RWPE2 (cell line): ENCODE measurements at regions not wholly inside any gene's neighbourhood (a gene's known extent, or its start where the extent isn't known, plus 50 kb on each side); places are given as distances from the start of the nearest gene placed in this dataset.

ENCODE experiments used
- ATAC-seq: fragments of 200-7000 bp; cut with Tn5 transposase; 3 replicates; pipeline ENCODE4 v1.9.1; 2021; ENCODE audit warnings: low read depth
- DNase-seq: peaks from one replicate; pipeline ENCODE4 v3.0.0-alpha.2; 2020; ENCODE audit warnings: low spot score
- H3K27ac ChIP-seq: fragments of 450-650 bp; 2 replicates; pipeline ENCODE4 v1.5.1; 2017; ENCODE audit warnings: mild to moderate bottlenecking; ENCODE audit not compliant: poor library complexity, severe bottlenecking
- H3K27me3 ChIP-seq: fragments of 250-450 bp; sonication (Bioruptor Pico); 2 replicates; pipeline ENCODE4 v1.5.1; 2021; ENCODE audit warnings: mild to moderate bottlenecking, moderate library complexity; ENCODE audit not compliant: insufficient read depth, poor library complexity, severe bottlenecking
- H3K36me3 ChIP-seq: fragments of 250-450 bp; sonication (Bioruptor Pico); 2 replicates; pipeline ENCODE4 v1.5.1; 2020; ENCODE audit warnings: low read depth, mild to moderate bottlenecking, moderate library complexity
- H3K4me1 ChIP-seq: fragments of 250-450 bp; sonication (Bioruptor Pico); 2 replicates; pipeline ENCODE4 v1.5.1; 2021; ENCODE audit warnings: mild to moderate bottlenecking, moderate library complexity; ENCODE audit not compliant: insufficient read depth, poor library complexity, severe bottlenecking
- H3K4me3 ChIP-seq: fragments of 250-450 bp; sonication (Bioruptor Pico); 2 replicates; pipeline ENCODE4 v1.5.1; 2021; ENCODE audit warnings: mild to moderate bottlenecking, moderate library complexity; ENCODE audit not compliant: severe bottlenecking
- H3K9me3 ChIP-seq: fragments of 250-450 bp; sonication (Bioruptor Pico); 2 replicates; pipeline ENCODE4 v1.5.1; 2021; ENCODE audit warnings: mild to moderate bottlenecking, moderate library complexity; ENCODE audit not compliant: severe bottlenecking
- TF ChIP-seq, protein P1 (sequence below): fragments of 450-650 bp; IDR thresholded peaks from one replicate; pipeline ENCODE4 v1.5.1; 2017; ENCODE audit warnings: mild to moderate bottlenecking, moderate library complexity; ENCODE audit not compliant: poor library complexity, severe bottlenecking

- Histone ChIP-seq H3K36me3 (no peaks in the 10 kb centered on the region), H3K9me3 (no peaks in the 10 kb centered on the region), H3K4me3 (no peak overlapping the region), H3K27me3 (no peaks in the 10 kb centered on the region), H3K27ac (no peak overlapping the region), H3K4me1 (no peaks in the 10 kb centered on the region)
- ATAC-seq (no peak), DNase-seq (no peak)
- TF ChIP-seq, protein P1, sequence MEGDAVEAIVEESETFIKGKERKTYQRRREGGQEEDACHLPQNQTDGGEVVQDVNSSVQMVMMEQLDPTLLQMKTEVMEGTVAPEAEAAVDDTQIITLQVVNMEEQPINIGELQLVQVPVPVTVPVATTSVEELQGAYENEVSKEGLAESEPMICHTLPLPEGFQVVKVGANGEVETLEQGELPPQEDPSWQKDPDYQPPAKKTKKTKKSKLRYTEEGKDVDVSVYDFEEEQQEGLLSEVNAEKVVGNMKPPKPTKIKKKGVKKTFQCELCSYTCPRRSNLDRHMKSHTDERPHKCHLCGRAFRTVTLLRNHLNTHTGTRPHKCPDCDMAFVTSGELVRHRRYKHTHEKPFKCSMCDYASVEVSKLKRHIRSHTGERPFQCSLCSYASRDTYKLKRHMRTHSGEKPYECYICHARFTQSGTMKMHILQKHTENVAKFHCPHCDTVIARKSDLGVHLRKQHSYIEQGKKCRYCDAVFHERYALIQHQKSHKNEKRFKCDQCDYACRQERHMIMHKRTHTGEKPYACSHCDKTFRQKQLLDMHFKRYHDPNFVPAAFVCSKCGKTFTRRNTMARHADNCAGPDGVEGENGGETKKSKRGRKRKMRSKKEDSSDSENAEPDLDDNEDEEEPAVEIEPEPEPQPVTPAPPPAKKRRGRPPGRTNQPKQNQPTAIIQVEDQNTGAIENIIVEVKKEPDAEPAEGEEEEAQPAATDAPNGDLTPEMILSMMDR = no peak
Measured at GRCh38 chr18:30712383-30712782, 330.2 kb downstream of the DSC3 start.

GRCh38 chr18:30709595-30709994, 332.9 kb downstream of the DSC3 start:
- Histone ChIP-seq H3K4me1 (no peaks in the 10 kb centered on the region), H3K4me3 (no peak overlapping the region), H3K9me3 (no peaks in the 10 kb centered on the region), H3K27me3 (no peaks in the 10 kb centered on the region), H3K27ac (no peak overlapping the region), H3K36me3 (no peaks in the 10 kb centered on the region)
- ATAC-seq (no peak), DNase-seq (no peak)
- TF ChIP-seq, protein P1 = no peak

GRCh38 chr18:30705943-30706342, 336.6 kb downstream of the DSC3 start:
- H3K36me3 ChIP-seq = no peaks in the 10 kb centered on the region
- DNase-seq (no peak), ATAC-seq (no peak)
- H3K27ac ChIP-seq = no peak overlapping the region
- H3K9me3 ChIP-seq = no peaks in the 10 kb centered on the region
- no peaks in the 10 kb centered on the region for H3K4me1 ChIP-seq
- H3K27me3 ChIP-seq = no peaks in the 10 kb centered on the region
- no peak overlapping the region for H3K4me3 ChIP-seq
- TF ChIP-seq, protein P1 = no peak

- DNase-seq (no peak), ATAC-seq (no peak)
- H3K27me3 ChIP-seq = peaks cover 9% of the 10 kb centered on the region
- no peaks in the 10 kb centered on the region for H3K9me3 ChIP-seq
- no peak overlapping the region for H3K27ac ChIP-seq
- no peaks in the 10 kb centered on the region for H3K36me3 ChIP-seq
- H3K4me3 ChIP-seq = no peak overlapping the region
- TF ChIP-seq, protein P1 = no peak
- H3K4me1 ChIP-seq = no peaks in the 10 kb centered on the region
Measured at GRCh38 chr18:30698571-30698970, 344.0 kb downstream of the DSC3 start.

DNA sequence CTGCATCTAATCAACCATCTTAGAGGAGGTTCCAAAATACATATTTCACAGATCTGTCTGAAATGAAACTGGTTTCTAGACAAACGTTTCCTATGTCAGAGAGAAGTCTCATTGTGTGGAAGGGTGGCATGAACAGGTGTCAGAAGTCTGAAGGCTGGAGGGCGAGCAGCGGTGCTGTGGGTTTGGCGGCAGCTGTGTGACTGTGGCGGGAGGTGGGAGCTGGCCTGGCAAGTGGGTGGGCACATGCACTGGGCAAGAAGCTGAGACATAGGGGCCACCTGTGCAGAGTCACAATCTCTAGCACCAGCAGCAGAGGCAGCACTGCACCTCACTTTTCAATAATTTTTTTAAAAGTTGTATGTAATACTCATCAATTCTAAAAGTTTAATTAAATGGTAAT, 346.3 kb downstream of the DSC3 start:
- DNase-seq = no peak
- H3K27ac ChIP-seq = no peak overlapping the region
- H3K27me3 ChIP-seq = peaks cover 9% of the 10 kb centered on the region
- H3K36me3 ChIP-seq = no peaks in the 10 kb centered on the region
- no peaks in the 10 kb centered on the region for H3K9me3 ChIP-seq
- TF ChIP-seq, protein P1 = no peak
- no peak overlapping the region for H3K4me3 ChIP-seq
- H3K4me1 ChIP-seq = no peaks in the 10 kb centered on the region
- no peak for ATAC-seq
